ENCODE measurements at regions not wholly inside any gene's neighbourhood (a gene's known extent, or its start where the extent isn't known, plus 50 kb on each side); places are given as distances from the start of the nearest gene placed in this dataset.

DNA sequence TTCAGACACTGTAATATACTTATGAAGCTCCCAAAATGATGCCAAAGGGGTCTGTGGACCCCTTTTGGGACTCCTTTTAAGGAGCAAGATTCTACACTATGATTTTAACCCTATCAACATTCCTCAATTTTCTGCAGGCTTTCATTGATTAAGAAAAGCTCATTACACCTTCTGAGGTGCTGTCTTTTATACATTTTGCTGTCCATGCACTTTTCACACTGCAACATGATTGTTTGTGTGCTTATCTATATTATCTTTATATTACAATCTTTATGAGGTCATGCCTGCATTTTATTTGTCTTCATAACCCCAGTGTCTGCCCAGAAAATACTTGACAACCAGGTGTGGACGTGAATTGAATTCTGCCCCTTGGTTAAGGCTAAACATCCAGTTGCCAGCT, 482.6 kb upstream of the ZFHX3 start:
- Mint-ChIP-seq H3K27ac (ENCODE audit: unreplicated experiment) (no peak overlapping the region), H3K4me1 (ENCODE audit: unreplicated experiment) (no peaks in the 10 kb centered on the region), H3K27me3 (ENCODE audit: unreplicated experiment) (no peaks in the 10 kb centered on the region), H3K36me3 (ENCODE audit: low read depth, unreplicated experiment) (no peaks in the 10 kb centered on the region), H3K4me3 (ENCODE audit: unreplicated experiment) (no peak overlapping the region), H3K9me3 (ENCODE audit: unreplicated experiment) (no peaks in the 10 kb centered on the region)
- no peak for TF ChIP-seq CTCF (IDR thresholded peaks at IDR 0.05; ENCODE audit: unreplicated experiment)
- DNase-seq (ENCODE audit: low spot score) = no peak

DNA sequence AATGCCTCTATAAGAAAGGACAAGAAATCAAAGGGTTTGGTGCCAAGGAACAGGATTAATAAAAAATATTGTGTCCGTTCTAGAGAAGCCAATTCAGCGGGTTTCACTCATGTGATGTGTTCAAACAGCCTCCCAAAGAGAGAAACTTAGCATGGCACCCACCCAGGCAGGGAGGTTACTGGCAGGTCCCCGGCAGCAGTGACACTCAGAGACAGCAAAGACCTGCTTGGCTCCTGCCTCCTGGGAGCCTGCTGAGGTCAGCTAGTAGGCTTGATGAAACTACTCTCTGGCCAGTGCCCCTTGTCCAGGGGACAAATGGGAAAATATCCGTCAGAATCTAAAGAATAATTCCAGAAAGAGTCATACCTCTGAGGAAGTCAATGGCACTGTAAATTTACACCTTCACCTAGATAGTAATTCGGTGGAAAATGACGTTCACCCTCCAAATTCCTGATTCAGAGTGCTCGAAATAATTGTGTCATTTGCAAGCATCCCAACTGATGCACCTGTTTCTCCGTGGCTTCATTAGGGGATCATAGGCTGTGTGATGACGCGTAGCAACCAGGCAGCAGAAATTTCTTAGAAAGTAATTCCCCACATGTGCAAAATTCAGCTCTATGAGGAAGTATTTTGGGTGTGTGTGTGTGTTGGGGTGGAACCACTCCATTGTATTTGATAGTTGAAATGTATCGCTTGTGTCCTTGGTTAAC, 481.5 kb upstream of the ZFHX3 start:
- Mint-ChIP-seq H3K4me1 (ENCODE audit: unreplicated experiment) (no peaks in the 10 kb centered on the region), H3K9me3 (ENCODE audit: unreplicated experiment) (no peaks in the 10 kb centered on the region), H3K27ac (ENCODE audit: unreplicated experiment) (no peak overlapping the region), H3K36me3 (ENCODE audit: low read depth, unreplicated experiment) (no peaks in the 10 kb centered on the region), H3K4me3 (ENCODE audit: unreplicated experiment) (no peak overlapping the region), H3K27me3 (ENCODE audit: unreplicated experiment) (no peaks in the 10 kb centered on the region)
- TF ChIP-seq CTCF (IDR thresholded peaks at IDR 0.05; ENCODE audit: unreplicated experiment) = no peak
- DNase-seq (ENCODE audit: low spot score) = no peak

DNA sequence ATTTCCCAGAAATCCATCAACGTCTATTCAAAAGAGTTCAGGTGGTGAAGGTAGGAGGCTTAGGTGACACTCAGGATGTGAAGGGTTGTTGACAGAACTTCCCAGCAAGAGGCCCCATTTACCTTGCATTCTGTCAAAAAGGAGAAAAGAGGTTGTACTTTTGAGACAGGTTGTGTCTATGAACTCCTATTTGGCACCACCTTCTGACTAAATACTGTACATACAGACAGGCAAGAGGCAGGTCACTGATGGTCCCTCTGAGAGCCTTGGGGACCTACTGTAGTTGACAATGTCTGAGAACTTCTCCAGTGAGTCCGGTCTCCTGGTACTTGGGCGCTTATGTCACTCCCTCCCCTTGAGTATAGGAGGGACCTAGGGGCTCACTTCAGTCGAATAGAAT, 479.3 kb upstream of the ZFHX3 start:
- no peak for TF ChIP-seq CTCF (IDR thresholded peaks at IDR 0.05; ENCODE audit: unreplicated experiment)
- Mint-ChIP-seq H3K9me3 (ENCODE audit: unreplicated experiment) (no peaks in the 10 kb centered on the region), H3K4me1 (ENCODE audit: unreplicated experiment) (no peaks in the 10 kb centered on the region), H3K27me3 (ENCODE audit: unreplicated experiment) (peaks cover 2% of the 10 kb centered on the region), H3K4me3 (ENCODE audit: unreplicated experiment) (no peak overlapping the region), H3K36me3 (ENCODE audit: low read depth, unreplicated experiment) (no peaks in the 10 kb centered on the region), H3K27ac (ENCODE audit: unreplicated experiment) (no peak overlapping the region)
- no peak for DNase-seq (ENCODE audit: low spot score)

DNA sequence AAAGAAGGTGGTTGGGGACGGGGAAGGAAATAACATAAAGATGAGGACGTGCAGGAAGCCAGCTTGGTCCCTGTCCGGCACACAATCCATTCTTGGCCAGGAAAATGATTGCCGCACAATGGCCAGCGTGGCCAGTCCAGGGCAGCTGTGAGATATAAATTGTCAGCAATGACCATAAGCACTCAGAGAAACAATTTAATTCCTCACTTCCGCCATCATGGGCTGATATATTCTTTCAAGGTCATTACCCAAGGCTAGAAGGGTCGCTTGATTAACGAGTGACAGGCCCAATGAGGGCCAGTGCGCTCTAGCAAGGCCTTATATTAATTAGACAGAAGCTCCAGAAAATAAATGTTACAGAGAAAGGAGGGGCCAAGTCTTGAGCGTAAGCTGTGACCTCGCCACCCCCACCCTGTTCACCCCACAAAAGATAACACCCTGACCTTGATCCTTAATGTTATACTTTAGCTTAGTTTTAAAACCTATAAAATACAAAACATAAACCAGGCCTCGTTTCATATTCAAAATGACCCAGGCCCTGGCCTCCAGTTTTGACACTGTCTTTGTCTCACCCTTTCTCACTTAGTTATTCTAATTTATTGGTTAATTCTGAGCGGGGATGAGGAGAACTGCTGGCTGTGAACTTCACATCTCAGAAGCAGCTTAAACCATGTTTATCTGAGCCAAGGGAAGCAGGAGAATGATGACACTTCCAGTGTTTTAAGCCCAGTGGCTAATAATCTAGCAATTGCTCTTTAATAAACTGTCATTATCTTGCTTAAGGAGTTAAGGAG, 478.3 kb upstream of the ZFHX3 start:
- Mint-ChIP-seq H3K27me3 (ENCODE audit: unreplicated experiment) (peaks cover 2% of the 10 kb centered on the region), H3K27ac (ENCODE audit: unreplicated experiment) (no peak overlapping the region), H3K36me3 (ENCODE audit: low read depth, unreplicated experiment) (no peaks in the 10 kb centered on the region), H3K9me3 (ENCODE audit: unreplicated experiment) (no peaks in the 10 kb centered on the region), H3K4me3 (ENCODE audit: unreplicated experiment) (no peak overlapping the region), H3K4me1 (ENCODE audit: unreplicated experiment) (no peaks in the 10 kb centered on the region)
- TF ChIP-seq CTCF (IDR thresholded peaks at IDR 0.05; ENCODE audit: unreplicated experiment) = no peak
- no peak for DNase-seq (ENCODE audit: low spot score)

GRCh38 chr16:73523209-73523608, 475.3 kb upstream of the ZFHX3 start:
- peaks cover 2% of the 10 kb centered on the region for H3K27me3 Mint-ChIP-seq (ENCODE audit: unreplicated experiment)
- no peak for TF ChIP-seq CTCF (IDR thresholded peaks at IDR 0.05; ENCODE audit: unreplicated experiment)
- H3K27ac Mint-ChIP-seq (ENCODE audit: unreplicated experiment) = no peak overlapping the region
- no peaks in the 10 kb centered on the region for H3K9me3 Mint-ChIP-seq (ENCODE audit: unreplicated experiment)
- H3K4me3 Mint-ChIP-seq (ENCODE audit: unreplicated experiment) = no peak overlapping the region
- no peaks in the 10 kb centered on the region for H3K36me3 Mint-ChIP-seq (ENCODE audit: low read depth, unreplicated experiment)
- H3K4me1 Mint-ChIP-seq (ENCODE audit: unreplicated experiment) = no peaks in the 10 kb centered on the region
- DNase-seq (ENCODE audit: low spot score) = no peak
